Hepatocyte (in vitro differentiated cells): ENCODE measurements at regions not wholly inside any gene's neighbourhood (a gene's known extent, or its start where the extent isn't known, plus 50 kb on each side); places are given as distances from the start of the nearest gene placed in this dataset.

Source experiments
- DNase-seq: peaks from one replicate; pipeline ENCODE4 v3.0.0-alpha.2; 2016; ENCODE audit warnings: low spot score
- H2AFZ ChIP-seq: fragments of 200-600 bp; sonication (generic); 2 replicates; pipeline ENCODE4 v1.6.0; 2016; ENCODE audit warnings: antibody characterized with exemption, mild to moderate bottlenecking
- H3K27ac ChIP-seq: fragments of 200-600 bp; sonication (generic); 2 replicates; pipeline ENCODE4 v1.5.1; 2016; ENCODE audit warnings: mild to moderate bottlenecking
- H3K27me3 ChIP-seq: fragments of 200-600 bp; sonication (generic); 2 replicates; pipeline ENCODE4 v1.6.1; 2016
- H3K36me3 ChIP-seq: fragments of 200-600 bp; sonication (generic); replicated peaks from 2 replicates; pipeline ENCODE4 v1.5.1; 2016; ENCODE audit warnings: low read depth; ENCODE audit not compliant: insufficient read depth
- H3K4me1 ChIP-seq: fragments of 200-600 bp; sonication (generic); 2 replicates; pipeline ENCODE4 v1.5.1; 2016; ENCODE audit warnings: mild to moderate bottlenecking, moderate library complexity; ENCODE audit not compliant: insufficient read depth
- H3K4me2 ChIP-seq: fragments of 200-600 bp; sonication (generic); 2 replicates; pipeline ENCODE4 v1.6.0; 2016
- H3K4me3 ChIP-seq: fragments of 200-600 bp; sonication (generic); 2 replicates; pipeline ENCODE4 v1.5.1; 2016; ENCODE audit warnings: mild to moderate bottlenecking
- H3K79me2 ChIP-seq: fragments of 200-600 bp; sonication (generic); 2 replicates; pipeline ENCODE4 v1.6.0; 2017; ENCODE audit warnings: mild to moderate bottlenecking
- H3K9me2 ChIP-seq: fragments of 200-600 bp; sonication (generic); replicated peaks from 2 replicates; pipeline ENCODE4 v1.6.0; 2017; ENCODE audit warnings: mild to moderate bottlenecking; ENCODE audit not compliant: insufficient read depth
- H3K9me3 ChIP-seq: fragments of 200-600 bp; sonication (generic); 2 replicates; pipeline ENCODE4 v1.5.1; 2016; ENCODE audit warnings: low read depth, mild to moderate bottlenecking
- H4K20me1 ChIP-seq: fragments of 200-600 bp; sonication (generic); 2 replicates; pipeline ENCODE4 v1.6.0; 2016; ENCODE audit warnings: mild to moderate bottlenecking; ENCODE audit not compliant: insufficient read depth, poor library complexity, severe bottlenecking
- EZH2 ChIP-seq: fragments of 200-600 bp; sonication (generic); IDR thresholded peaks from 2 replicates; pipeline ENCODE4 v1.6.1; 2016; ENCODE audit warnings: antibody characterized with exemption, mild to moderate bottlenecking, borderline replicate concordance
- EZH2phosphoT487 ChIP-seq: fragments of 200-600 bp; sonication (generic); IDR thresholded peaks from one replicate; pipeline ENCODE4 v1.6.1; 2018; ENCODE audit warnings: antibody characterized with exemption, mild to moderate bottlenecking, low read depth, moderate library complexity; ENCODE audit not compliant: unreplicated experiment, severe bottlenecking
- WGBS: methylation state at CpG from one replicate; pipeline ENCODE4 v1.1.6; 2016; ENCODE audit warnings: low lambda C conversion rate; ENCODE audit errors: missing lambda C conversion rate; 5-methylcytosine and 5-hydroxymethylcytosine counted together
- TF ChIP-seq, protein P1 (sequence below): fragments of 200-600 bp; sonication (generic); IDR thresholded peaks from 2 replicates; pipeline ENCODE4 v1.5.1; 2016; ENCODE audit warnings: antibody characterized with exemption, mild to moderate bottlenecking; ENCODE audit not compliant: poor library complexity

DNA sequence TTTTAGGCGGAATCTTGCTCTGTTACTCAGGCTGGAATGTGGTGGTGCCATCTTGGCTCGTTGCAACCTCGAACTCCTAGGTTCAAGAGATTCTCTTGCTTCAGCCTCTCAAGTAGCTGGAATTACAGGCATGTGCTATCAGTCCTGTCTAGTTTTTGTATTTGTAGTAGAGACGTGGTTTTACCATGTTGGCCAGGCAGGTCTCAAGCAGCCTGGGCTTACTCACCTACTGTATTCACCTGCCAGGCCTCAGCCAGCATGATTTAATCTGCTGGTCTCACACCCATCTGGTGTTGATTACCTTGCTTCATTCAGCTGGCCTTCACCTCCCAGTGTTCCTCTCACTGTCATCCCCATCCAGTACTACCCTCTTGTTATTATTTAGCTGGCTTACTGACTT is 102.0 kb downstream of the IL12A start:
- Histone ChIP-seq H3K9me3 (no peaks in the 10 kb centered on the region), H2AFZ (no peak overlapping the region), H3K4me1 (no peaks in the 10 kb centered on the region), H3K27me3 (no peaks in the 10 kb centered on the region), H3K36me3 (no peaks in the 10 kb centered on the region), H4K20me1 (no peaks in the 10 kb centered on the region), H3K4me2 (no peak overlapping the region), H3K27ac (no peak overlapping the region), H3K79me2 (no peaks in the 10 kb centered on the region), H3K9me2 (no peaks in the 10 kb centered on the region), H3K4me3 (no peak overlapping the region)
- DNase-seq: no peak
- TF ChIP-seq, protein P1, sequence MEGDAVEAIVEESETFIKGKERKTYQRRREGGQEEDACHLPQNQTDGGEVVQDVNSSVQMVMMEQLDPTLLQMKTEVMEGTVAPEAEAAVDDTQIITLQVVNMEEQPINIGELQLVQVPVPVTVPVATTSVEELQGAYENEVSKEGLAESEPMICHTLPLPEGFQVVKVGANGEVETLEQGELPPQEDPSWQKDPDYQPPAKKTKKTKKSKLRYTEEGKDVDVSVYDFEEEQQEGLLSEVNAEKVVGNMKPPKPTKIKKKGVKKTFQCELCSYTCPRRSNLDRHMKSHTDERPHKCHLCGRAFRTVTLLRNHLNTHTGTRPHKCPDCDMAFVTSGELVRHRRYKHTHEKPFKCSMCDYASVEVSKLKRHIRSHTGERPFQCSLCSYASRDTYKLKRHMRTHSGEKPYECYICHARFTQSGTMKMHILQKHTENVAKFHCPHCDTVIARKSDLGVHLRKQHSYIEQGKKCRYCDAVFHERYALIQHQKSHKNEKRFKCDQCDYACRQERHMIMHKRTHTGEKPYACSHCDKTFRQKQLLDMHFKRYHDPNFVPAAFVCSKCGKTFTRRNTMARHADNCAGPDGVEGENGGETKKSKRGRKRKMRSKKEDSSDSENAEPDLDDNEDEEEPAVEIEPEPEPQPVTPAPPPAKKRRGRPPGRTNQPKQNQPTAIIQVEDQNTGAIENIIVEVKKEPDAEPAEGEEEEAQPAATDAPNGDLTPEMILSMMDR: no peak
- TF ChIP-seq EZH2phosphoT487 (no peak), EZH2 (no peak)
- 88% methylated on average over 4 of the region's 4 CpGs for WGBS

DNA sequence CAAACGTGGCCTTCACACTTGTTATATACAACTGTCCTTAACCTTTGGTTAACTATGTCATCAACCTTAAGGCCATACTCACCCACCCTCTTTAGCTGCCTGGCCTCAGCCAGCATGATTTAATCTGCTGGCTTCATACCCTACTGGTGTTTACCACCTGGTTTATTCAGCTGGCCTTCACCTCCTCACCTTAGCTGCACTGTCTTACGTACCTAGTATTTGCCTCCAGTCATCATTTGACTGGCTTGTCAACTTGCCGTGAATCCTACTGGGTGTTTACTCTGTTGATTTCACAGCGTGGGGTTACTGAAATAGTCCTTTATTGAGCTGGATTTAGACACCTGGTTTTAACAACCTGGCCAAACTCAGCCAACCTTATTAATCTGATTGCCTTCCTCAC is 102.8 kb downstream of the IL12A start:
- no peak overlapping the region for H2AFZ ChIP-seq
- H3K4me2 ChIP-seq: no peak overlapping the region
- TF ChIP-seq EZH2phosphoT487 (no peak), EZH2 (no peak)
- TF ChIP-seq, protein P1: no peak
- no peaks in the 10 kb centered on the region for H3K4me1 ChIP-seq
- no peaks in the 10 kb centered on the region for H3K27me3 ChIP-seq
- H3K4me3 ChIP-seq: no peak overlapping the region
- H3K27ac ChIP-seq: no peak overlapping the region
- H3K36me3 ChIP-seq: no peaks in the 10 kb centered on the region
- 75% methylated on average over 4 of the region's 4 CpGs for WGBS
- no peak for DNase-seq
- H3K9me3 ChIP-seq: no peaks in the 10 kb centered on the region
- no peaks in the 10 kb centered on the region for H3K9me2 ChIP-seq
- no peaks in the 10 kb centered on the region for H3K79me2 ChIP-seq
- H4K20me1 ChIP-seq: no peaks in the 10 kb centered on the region

DNA sequence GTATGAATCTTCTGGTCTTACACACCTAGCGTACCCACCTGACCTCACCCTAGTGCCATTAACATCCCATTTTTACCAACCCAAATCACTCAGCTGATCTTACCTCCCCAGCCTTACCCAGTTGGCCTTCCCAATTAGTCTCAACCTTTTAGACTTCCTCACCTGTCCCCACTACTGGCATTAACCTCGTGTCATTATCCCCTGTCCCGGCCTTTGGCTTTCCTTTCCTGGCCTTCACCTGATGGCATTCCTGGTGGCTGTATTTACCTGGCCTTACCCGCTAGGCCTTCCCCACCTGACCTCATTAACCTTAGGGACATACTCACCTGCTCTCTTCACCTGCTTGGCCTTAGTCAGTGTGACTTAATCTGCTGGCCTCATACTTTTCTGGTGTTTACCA is 104.1 kb downstream of the IL12A start:
- TF ChIP-seq, protein P1: no peak
- no peak for TF ChIP-seq EZH2phosphoT487
- TF ChIP-seq EZH2: no peak

DNA sequence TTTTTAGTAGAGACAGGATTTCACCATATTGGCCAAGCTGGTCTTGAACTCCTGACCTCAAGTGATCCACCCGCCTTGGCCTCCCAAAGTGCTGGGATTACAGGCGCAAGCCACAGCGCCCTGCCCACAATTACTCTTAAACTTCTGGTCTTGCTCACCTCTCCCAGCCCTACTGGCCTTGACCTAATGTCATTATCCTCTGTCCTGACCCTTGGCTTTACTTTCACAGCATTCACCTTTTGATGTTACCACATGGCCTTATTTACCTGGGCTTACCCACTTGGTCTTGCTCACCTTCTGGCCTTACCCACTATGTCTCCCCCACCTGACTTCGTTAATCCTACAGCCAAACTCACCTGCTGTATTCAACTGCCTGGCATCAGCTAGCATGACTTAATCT is 105.9 kb downstream of the IL12A start:
- Histone ChIP-seq H3K4me1 (no peaks in the 10 kb centered on the region), H3K9me2 (no peaks in the 10 kb centered on the region), H3K36me3 (no peaks in the 10 kb centered on the region), H3K4me2 (no peak overlapping the region), H3K9me3 (no peaks in the 10 kb centered on the region), H3K27me3 (no peaks in the 10 kb centered on the region), H3K4me3 (no peak overlapping the region), H4K20me1 (no peaks in the 10 kb centered on the region), H3K27ac (no peak overlapping the region), H2AFZ (no peak overlapping the region), H3K79me2 (no peaks in the 10 kb centered on the region)
- TF ChIP-seq EZH2phosphoT487 (no peak), EZH2 (no peak)
- TF ChIP-seq, protein P1: no peak
- WGBS: 91% methylated on average over 4 of the region's 4 CpGs
- DNase-seq: no peak

More for the DNA sequence above, 104.1 kb downstream of the IL12A start:
- H3K79me2 ChIP-seq: no peaks in the 10 kb centered on the region
- H4K20me1 ChIP-seq: no peaks in the 10 kb centered on the region
- H3K9me2 ChIP-seq: no peaks in the 10 kb centered on the region
- no peak overlapping the region for H3K27ac ChIP-seq
- no peaks in the 10 kb centered on the region for H3K9me3 ChIP-seq
- H3K4me2 ChIP-seq: no peak overlapping the region
- no peaks in the 10 kb centered on the region for H3K4me1 ChIP-seq
- no peaks in the 10 kb centered on the region for H3K27me3 ChIP-seq
- no peak overlapping the region for H2AFZ ChIP-seq
- H3K4me3 ChIP-seq: no peak overlapping the region
- no peaks in the 10 kb centered on the region for H3K36me3 ChIP-seq
- DNase-seq: no peak
- 98% methylated on average over 4 of the region's 4 CpGs for whole genome bisulfite sequencing
